ENCODE measurements at regions not wholly inside any gene's neighbourhood (a gene's known extent, or its start where the extent isn't known, plus 50 kb on each side); places are given as distances from the start of the nearest gene placed in this dataset.

DNA sequence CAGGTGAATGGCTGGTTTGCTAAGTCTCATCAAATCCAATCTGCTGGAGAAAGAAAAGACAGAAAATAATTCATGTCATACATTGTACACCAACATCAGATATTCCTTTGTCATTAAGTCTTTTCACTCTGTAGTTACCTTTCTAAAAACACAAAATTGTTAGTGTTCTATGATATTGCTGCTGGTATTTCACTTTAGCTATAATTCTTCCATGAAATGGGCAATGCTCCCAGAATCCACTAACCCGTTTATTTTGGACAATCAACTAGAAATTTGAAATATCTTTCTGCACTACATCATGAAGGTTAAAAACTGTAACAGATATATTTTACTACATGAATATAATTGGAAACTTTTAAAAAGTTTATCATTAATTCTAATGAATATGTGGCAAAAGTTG is 181.3 kb downstream of the C7orf25 start:
- TF ChIP-seq POLR2AphosphoS5 (IDR thresholded peaks at IDR 0.05; ENCODE audit: low read depth, low read length) (no peak), TCF7L2 (IDR thresholded peaks at IDR 0.05; ENCODE audit: low read depth, low read length) (no peak)
- TF ChIP-seq, protein P1, sequence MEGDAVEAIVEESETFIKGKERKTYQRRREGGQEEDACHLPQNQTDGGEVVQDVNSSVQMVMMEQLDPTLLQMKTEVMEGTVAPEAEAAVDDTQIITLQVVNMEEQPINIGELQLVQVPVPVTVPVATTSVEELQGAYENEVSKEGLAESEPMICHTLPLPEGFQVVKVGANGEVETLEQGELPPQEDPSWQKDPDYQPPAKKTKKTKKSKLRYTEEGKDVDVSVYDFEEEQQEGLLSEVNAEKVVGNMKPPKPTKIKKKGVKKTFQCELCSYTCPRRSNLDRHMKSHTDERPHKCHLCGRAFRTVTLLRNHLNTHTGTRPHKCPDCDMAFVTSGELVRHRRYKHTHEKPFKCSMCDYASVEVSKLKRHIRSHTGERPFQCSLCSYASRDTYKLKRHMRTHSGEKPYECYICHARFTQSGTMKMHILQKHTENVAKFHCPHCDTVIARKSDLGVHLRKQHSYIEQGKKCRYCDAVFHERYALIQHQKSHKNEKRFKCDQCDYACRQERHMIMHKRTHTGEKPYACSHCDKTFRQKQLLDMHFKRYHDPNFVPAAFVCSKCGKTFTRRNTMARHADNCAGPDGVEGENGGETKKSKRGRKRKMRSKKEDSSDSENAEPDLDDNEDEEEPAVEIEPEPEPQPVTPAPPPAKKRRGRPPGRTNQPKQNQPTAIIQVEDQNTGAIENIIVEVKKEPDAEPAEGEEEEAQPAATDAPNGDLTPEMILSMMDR (IDR thresholded peaks at IDR 0.05) = no peak
- TF ChIP-seq, protein P2, sequence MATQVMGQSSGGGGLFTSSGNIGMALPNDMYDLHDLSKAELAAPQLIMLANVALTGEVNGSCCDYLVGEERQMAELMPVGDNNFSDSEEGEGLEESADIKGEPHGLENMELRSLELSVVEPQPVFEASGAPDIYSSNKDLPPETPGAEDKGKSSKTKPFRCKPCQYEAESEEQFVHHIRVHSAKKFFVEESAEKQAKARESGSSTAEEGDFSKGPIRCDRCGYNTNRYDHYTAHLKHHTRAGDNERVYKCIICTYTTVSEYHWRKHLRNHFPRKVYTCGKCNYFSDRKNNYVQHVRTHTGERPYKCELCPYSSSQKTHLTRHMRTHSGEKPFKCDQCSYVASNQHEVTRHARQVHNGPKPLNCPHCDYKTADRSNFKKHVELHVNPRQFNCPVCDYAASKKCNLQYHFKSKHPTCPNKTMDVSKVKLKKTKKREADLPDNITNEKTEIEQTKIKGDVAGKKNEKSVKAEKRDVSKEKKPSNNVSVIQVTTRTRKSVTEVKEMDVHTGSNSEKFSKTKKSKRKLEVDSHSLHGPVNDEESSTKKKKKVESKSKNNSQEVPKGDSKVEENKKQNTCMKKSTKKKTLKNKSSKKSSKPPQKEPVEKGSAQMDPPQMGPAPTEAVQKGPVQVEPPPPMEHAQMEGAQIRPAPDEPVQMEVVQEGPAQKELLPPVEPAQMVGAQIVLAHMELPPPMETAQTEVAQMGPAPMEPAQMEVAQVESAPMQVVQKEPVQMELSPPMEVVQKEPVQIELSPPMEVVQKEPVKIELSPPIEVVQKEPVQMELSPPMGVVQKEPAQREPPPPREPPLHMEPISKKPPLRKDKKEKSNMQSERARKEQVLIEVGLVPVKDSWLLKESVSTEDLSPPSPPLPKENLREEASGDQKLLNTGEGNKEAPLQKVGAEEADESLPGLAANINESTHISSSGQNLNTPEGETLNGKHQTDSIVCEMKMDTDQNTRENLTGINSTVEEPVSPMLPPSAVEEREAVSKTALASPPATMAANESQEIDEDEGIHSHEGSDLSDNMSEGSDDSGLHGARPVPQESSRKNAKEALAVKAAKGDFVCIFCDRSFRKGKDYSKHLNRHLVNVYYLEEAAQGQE (IDR thresholded peaks at IDR 0.05; ENCODE audit: insufficient read depth in 1 of 2, low read depth in 2 of 2, low read length in 1 of 2) = no peak
